ENCODE measurements at regions not wholly inside any gene's neighbourhood (a gene's known extent, or its start where the extent isn't known, plus 50 kb on each side); places are given as distances from the start of the nearest gene placed in this dataset.

DNA sequence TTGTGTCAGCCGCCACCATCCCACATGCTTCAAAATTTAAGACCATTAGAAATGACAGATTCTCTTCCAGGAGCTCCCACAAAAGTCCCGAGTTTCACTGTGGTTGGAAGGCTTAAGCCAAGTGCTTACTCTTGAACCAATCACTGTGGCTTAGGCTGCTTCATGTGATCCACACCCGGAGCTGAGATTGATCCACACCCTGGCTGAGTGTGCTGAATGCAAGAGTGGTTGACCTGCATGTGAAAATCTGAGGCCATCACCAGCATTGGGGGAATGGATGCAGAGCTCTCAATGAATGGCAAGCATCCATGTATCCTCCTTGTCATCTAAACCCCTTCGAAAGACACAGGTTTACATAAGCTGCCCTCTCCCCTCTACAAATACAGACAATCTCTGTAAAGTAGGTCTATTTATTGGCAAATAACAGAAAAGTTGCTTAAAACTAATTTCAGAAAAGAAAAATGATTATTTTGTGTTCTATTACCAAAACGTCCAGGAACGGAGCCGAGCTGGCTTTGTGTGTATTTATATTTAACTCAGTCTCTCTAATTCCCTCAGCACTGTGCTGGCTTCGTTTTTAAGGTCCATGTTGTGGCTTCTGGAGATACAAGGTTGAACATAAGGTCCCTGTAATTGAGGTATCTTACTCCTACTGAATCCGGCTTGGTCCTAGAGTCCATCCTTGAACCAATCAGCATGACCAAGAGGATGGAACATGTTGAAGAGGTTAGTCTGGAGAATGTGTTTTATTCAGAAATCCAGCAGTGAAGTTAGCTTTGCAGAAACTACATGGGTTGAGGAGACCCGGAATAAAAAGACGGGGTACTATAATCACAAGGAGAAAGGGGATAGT lies 332.4 kb downstream of the LIG4 start:
- TF ChIP-seq, protein P1, sequence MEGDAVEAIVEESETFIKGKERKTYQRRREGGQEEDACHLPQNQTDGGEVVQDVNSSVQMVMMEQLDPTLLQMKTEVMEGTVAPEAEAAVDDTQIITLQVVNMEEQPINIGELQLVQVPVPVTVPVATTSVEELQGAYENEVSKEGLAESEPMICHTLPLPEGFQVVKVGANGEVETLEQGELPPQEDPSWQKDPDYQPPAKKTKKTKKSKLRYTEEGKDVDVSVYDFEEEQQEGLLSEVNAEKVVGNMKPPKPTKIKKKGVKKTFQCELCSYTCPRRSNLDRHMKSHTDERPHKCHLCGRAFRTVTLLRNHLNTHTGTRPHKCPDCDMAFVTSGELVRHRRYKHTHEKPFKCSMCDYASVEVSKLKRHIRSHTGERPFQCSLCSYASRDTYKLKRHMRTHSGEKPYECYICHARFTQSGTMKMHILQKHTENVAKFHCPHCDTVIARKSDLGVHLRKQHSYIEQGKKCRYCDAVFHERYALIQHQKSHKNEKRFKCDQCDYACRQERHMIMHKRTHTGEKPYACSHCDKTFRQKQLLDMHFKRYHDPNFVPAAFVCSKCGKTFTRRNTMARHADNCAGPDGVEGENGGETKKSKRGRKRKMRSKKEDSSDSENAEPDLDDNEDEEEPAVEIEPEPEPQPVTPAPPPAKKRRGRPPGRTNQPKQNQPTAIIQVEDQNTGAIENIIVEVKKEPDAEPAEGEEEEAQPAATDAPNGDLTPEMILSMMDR (IDR thresholded peaks at IDR 0.05), result no peak
- TF ChIP-seq EP300 (IDR thresholded peaks at IDR 0.05), result no peak
- no peak for TF ChIP-seq POLR2A (IDR thresholded peaks at IDR 0.05)
